Activated T-helper 2 cell treated with anti-CD3 and anti-CD28 coated beads, Interferon-gamma antibody, Interleukin-2, Interleukin-4, amounts not matched to agents 10 μg/mL and 5 μg/mL and 100 μg/mL, durations not matched to agents 14 hours and 24 hours and 36 hours (primary cell): ENCODE measurements at regions not wholly inside any gene's neighbourhood (a gene's known extent, or its start where the extent isn't known, plus 50 kb on each side); places are given as distances from the start of the nearest gene placed in this dataset.

Source experiments
- DNase-seq: peaks from one replicate; pipeline ENCODE4 v3.0.0; 2021; ENCODE audit warnings: low spot score
- H3K27ac Mint-ChIP-seq: one replicate; pipeline ENCODE4 v1.8.0; 2021; ENCODE audit warnings: mixed read lengths
- H3K27me3 Mint-ChIP-seq: one replicate; pipeline ENCODE4 v1.8.0; 2021; ENCODE audit warnings: low read depth, mixed read lengths
- H3K36me3 Mint-ChIP-seq: one replicate; pipeline ENCODE4 v1.8.0; 2021; ENCODE audit warnings: low read depth, mixed read lengths
- H3K4me1 Mint-ChIP-seq: one replicate; pipeline ENCODE4 v1.8.0; 2021; ENCODE audit warnings: low read depth, mixed read lengths
- H3K4me3 Mint-ChIP-seq: one replicate; pipeline ENCODE4 v1.8.0; 2021; ENCODE audit warnings: low read depth, mild to moderate bottlenecking, moderate library complexity, mixed read lengths
- H3K9me3 Mint-ChIP-seq: one replicate; pipeline ENCODE4 v1.8.0; 2021; ENCODE audit warnings: mixed read lengths
- intact Hi-C: fragments of 100-400 bp; cut with micrococcal nuclease; formaldehyde crosslinking; loops from one replicate; pipeline ENCODE4 v1.15.1; 2023

- no peak for DNase-seq
- intact Hi-C loops = no loop called here
- H3K36me3 Mint-ChIP-seq = no peaks in the 10 kb centered on the region
- no peak overlapping the region for H3K4me3 Mint-ChIP-seq
- H3K27ac Mint-ChIP-seq = no peak overlapping the region
- H3K4me1 Mint-ChIP-seq = no peaks in the 10 kb centered on the region
- H3K9me3 Mint-ChIP-seq = no peaks in the 10 kb centered on the region
- H3K27me3 Mint-ChIP-seq = no peaks in the 10 kb centered on the region
Measured at GRCh38 chr1:5597991-5598823, 394.0 kb downstream of the NPHP4 start.

DNA sequence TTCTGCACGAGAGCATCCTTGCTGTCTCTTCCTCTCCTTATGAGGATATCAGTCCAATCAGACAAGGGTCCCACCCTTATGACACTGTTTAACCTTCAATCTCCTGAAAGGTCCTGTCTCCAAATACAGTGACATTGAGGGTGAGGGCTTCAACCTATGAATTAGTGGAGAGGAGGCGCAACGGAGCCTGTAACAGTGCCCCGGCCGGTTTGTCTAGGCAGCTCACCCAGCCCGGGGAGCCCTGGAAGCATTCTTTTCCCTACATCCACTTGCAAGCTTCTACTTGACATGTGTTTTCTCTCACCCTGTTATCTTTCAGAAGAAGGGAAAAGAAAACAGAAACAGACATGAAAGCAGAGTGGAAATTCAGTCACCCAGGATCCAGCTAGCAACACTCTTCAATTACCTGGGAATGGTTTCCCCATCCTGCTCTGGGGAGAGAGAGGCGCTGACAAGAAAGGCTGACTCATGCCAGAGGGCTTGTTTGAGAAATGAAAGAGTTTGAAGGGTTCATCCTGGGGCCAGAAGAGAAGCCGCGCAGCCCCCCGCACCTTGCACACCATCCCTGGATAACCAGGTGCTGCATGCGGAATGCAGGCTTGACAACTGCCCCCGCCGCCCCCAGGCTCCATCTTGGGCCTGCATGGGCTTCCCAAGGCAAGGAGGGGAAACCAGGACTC lies 394.9 kb downstream of the NPHP4 start:
- no peak overlapping the region for H3K4me3 Mint-ChIP-seq
- no peaks in the 10 kb centered on the region for H3K27me3 Mint-ChIP-seq
- H3K9me3 Mint-ChIP-seq = no peaks in the 10 kb centered on the region
- H3K4me1 Mint-ChIP-seq = no peaks in the 10 kb centered on the region
- DNase-seq = no peak
- intact Hi-C loops = no loop called here
- no peaks in the 10 kb centered on the region for H3K36me3 Mint-ChIP-seq
- H3K27ac Mint-ChIP-seq = no peak overlapping the region

DNA sequence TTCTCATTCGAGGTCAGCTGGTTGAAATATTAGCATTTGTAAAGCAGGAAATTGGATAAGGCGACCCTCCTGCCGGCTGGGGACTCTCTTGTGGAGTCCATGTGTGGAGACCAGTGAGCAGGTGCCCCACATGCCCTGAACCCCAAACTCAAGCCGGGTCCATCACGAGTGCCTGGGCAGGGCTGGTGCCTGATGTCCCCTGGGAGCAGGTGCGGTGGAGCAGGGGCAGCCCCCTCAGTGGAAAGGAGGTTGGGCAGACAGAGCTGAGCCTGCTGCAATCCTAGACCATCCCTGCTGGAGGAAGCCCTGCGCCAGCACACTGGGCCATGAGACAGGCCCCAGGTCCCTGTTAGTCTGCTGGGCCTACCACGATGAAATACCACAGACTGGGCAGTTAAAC lies 395.6 kb downstream of the NPHP4 start:
- Mint-ChIP-seq H3K27me3 (no peaks in the 10 kb centered on the region), H3K9me3 (no peaks in the 10 kb centered on the region), H3K4me1 (no peaks in the 10 kb centered on the region), H3K27ac (no peak overlapping the region), H3K36me3 (no peaks in the 10 kb centered on the region), H3K4me3 (no peak overlapping the region)
- intact Hi-C loops = no loop called here
- DNase-seq = no peak

DNA sequence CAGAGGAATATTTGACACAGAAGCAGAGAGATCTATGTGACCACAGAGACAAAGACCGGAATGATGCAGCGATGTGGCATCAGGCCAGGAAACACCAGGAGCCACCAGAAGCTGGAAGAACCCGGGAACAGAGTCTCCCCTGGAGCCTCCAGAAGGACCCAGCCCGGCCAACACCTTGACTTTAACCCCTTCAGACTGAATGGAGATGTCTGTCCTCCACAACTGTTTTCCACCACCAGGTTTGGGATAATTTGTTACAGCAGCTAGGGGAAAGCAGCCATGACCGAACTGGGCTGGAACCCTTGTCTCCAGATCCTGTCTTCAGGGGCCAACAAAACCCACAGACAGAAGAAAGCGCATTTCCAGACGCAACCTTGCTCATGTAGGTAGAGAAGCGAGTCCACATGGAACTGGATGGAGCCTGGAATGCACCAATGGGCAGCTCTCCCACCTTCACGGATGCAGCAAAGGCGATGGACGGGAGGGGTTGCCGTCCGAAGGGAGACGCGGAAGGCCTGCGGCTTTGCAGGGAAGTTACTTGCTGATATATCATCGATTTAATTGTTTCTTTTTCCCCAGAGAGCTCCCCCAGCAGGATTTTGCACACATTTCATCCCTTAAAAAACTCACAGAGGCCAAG lies 396.6 kb downstream of the NPHP4 start:
- no peaks in the 10 kb centered on the region for H3K27me3 Mint-ChIP-seq
- peaks cover 7% of the 10 kb centered on the region for H3K9me3 Mint-ChIP-seq
- intact Hi-C loops = no loop called here
- no peak overlapping the region for H3K4me3 Mint-ChIP-seq
- H3K4me1 Mint-ChIP-seq = no peaks in the 10 kb centered on the region
- H3K27ac Mint-ChIP-seq = no peak overlapping the region
- no peak for DNase-seq
- no peaks in the 10 kb centered on the region for H3K36me3 Mint-ChIP-seq

- Mint-ChIP-seq H3K36me3 (no peaks in the 10 kb centered on the region), H3K4me3 (no peak overlapping the region), H3K27ac (no peak overlapping the region), H3K27me3 (peaks cover 2% of the 10 kb centered on the region), H3K9me3 (peaks cover 13% of the 10 kb centered on the region), H3K4me1 (no peaks in the 10 kb centered on the region)
- intact Hi-C loops = no loop called here
- DNase-seq = no peak
Measured at GRCh38 chr1:5594056-5594956, 397.9 kb downstream of the NPHP4 start.

DNA sequence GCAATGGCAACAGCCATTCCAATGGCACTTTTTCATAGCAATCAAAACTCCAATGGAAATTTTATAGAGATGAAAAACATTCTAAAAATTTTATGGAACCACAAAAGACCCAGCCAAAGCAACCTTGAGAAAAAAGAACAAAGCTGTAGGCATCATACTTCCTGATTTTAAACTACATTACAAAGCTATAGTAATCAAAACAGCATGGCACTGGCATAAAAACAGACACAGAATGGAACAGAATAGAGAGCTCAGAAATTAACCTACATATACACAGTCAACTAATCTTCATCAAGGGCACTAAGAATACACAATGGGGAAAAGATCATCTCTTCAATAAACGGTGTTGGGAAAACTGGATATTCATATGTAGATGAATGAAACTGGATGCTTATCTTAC lies 401.5 kb downstream of the NPHP4 start:
- no peaks in the 10 kb centered on the region for H3K36me3 Mint-ChIP-seq
- H3K27me3 Mint-ChIP-seq = peaks cover 2% of the 10 kb centered on the region
- intact Hi-C loops = no loop called here
- H3K4me1 Mint-ChIP-seq = no peaks in the 10 kb centered on the region
- peaks cover 13% of the 10 kb centered on the region for H3K9me3 Mint-ChIP-seq
- no peak overlapping the region for H3K27ac Mint-ChIP-seq
- no peak for DNase-seq
- no peak overlapping the region for H3K4me3 Mint-ChIP-seq

GRCh38 chr1:5586629-5587028 lies 405.6 kb downstream of the NPHP4 start:
- intact Hi-C loops = no loop called here
- H3K27me3 Mint-ChIP-seq = peaks cover 2% of the 10 kb centered on the region
- H3K9me3 Mint-ChIP-seq = peaks cover 13% of the 10 kb centered on the region
- H3K4me3 Mint-ChIP-seq = no peak overlapping the region
- no peaks in the 10 kb centered on the region for H3K4me1 Mint-ChIP-seq
- no peaks in the 10 kb centered on the region for H3K36me3 Mint-ChIP-seq
- H3K27ac Mint-ChIP-seq = no peak overlapping the region
- no peak for DNase-seq

GRCh38 chr1:5585256-5585655 lies 407.0 kb downstream of the NPHP4 start:
- no peak for DNase-seq
- H3K4me1 Mint-ChIP-seq = no peaks in the 10 kb centered on the region

GRCh38 chr1:5580926-5581325 lies 411.3 kb downstream of the NPHP4 start:
- DNase-seq = no peak
- H3K9me3 Mint-ChIP-seq = no peaks in the 10 kb centered on the region
- H3K36me3 Mint-ChIP-seq = no peaks in the 10 kb centered on the region
- intact Hi-C loops = no loop called here
- H3K4me1 Mint-ChIP-seq = no peaks in the 10 kb centered on the region
- no peak overlapping the region for H3K27ac Mint-ChIP-seq
- no peaks in the 10 kb centered on the region for H3K27me3 Mint-ChIP-seq
- H3K4me3 Mint-ChIP-seq = no peak overlapping the region

More at GRCh38 chr1:5585256-5585655, 407.0 kb downstream of the NPHP4 start:
- no peak overlapping the region for H3K27ac Mint-ChIP-seq
- intact Hi-C loops = no loop called here
- H3K36me3 Mint-ChIP-seq = no peaks in the 10 kb centered on the region
- peaks cover 2% of the 10 kb centered on the region for H3K9me3 Mint-ChIP-seq
- no peak overlapping the region for H3K4me3 Mint-ChIP-seq
- H3K27me3 Mint-ChIP-seq = peaks cover 2% of the 10 kb centered on the region

DNA sequence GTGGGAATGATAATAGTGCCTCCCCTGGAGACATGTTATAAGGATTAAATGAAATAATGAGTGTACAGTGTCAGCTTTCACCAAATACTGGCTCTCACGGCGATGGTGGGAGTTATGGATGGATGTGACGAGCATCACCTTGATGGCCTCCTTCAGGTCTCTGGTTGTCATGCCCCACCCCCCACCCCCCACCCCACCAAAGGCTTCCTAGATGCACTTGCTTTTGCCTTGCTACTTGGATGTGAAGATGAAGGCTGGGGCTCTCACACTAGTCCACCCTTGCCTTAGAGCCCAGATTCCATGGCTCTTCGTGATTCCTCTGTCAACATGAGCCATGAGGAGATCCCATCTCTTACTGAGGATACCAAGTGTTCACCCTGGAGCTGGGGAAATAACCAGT lies 412.3 kb downstream of the NPHP4 start:
- H3K27me3 Mint-ChIP-seq = no peaks in the 10 kb centered on the region
- H3K4me1 Mint-ChIP-seq = no peaks in the 10 kb centered on the region
- no peaks in the 10 kb centered on the region for H3K9me3 Mint-ChIP-seq

GRCh38 chr1:5578690-5579089 lies 413.5 kb downstream of the NPHP4 start:
- intact Hi-C loops = no loop called here
- Mint-ChIP-seq H3K27ac (no peak overlapping the region), H3K9me3 (no peaks in the 10 kb centered on the region), H3K4me1 (no peaks in the 10 kb centered on the region), H3K4me3 (no peak overlapping the region), H3K27me3 (no peaks in the 10 kb centered on the region), H3K36me3 (no peaks in the 10 kb centered on the region)
- no peak for DNase-seq

More for the DNA sequence above, 412.3 kb downstream of the NPHP4 start:
- Mint-ChIP-seq H3K36me3 (no peaks in the 10 kb centered on the region), H3K27ac (no peak overlapping the region), H3K4me3 (no peak overlapping the region)
- no peak for DNase-seq
- intact Hi-C loops = no loop called here

GRCh38 chr1:5577255-5578040 lies 414.8 kb downstream of the NPHP4 start:
- no peaks in the 10 kb centered on the region for H3K9me3 Mint-ChIP-seq
- H3K4me3 Mint-ChIP-seq = no peak overlapping the region
- no peak overlapping the region for H3K27ac Mint-ChIP-seq
- intact Hi-C loops = no loop called here
- H3K36me3 Mint-ChIP-seq = no peaks in the 10 kb centered on the region
- no peak for DNase-seq
- H3K27me3 Mint-ChIP-seq = no peaks in the 10 kb centered on the region
- H3K4me1 Mint-ChIP-seq = no peaks in the 10 kb centered on the region
